Pulmonary artery endothelial cell (primary cell): ENCODE measurements at regions not wholly inside any gene's neighbourhood (a gene's known extent, or its start where the extent isn't known, plus 50 kb on each side); places are given as distances from the start of the nearest gene placed in this dataset.
"Not testable (repeated sequence)": the region's sequence is repeated elsewhere in the genome, so short reads cannot be mapped to it uniquely, and the experiment has no call there.

Experiments used
- DNase-seq: peaks from one replicate; pipeline ENCODE4 v3.0.0-alpha.2; 2011; ENCODE audit warnings: low read depth, low spot score

- no peak for DNase-seq
These were observed 260.1 kb upstream of the NFIA start for GRCh38 chr1:60822252-60822651.

- no peak for DNase-seq
These were observed 261.2 kb upstream of the NFIA start for GRCh38 chr1:60821156-60821555.

GRCh38 chr1:60818969-60819701 is 263.2 kb upstream of the NFIA start:
- no peak for DNase-seq

- DNase-seq, result no peak
These were observed 269.3 kb upstream of the NFIA start for GRCh38 chr1:60813071-60813470.

GRCh38 chr1:60809204-60809980 is 273.0 kb upstream of the NFIA start:
- no peak for DNase-seq

GRCh38 chr1:60808676-60809075 is 273.7 kb upstream of the NFIA start:
- DNase-seq, result no peak

GRCh38 chr1:60802884-60803283 is 279.5 kb upstream of the NFIA start:
- no peak for DNase-seq

GRCh38 chr1:60797351-60797750 is 285.0 kb upstream of the NFIA start:
- DNase-seq, result no peak

- DNase-seq, result no peak
These were observed 291.1 kb upstream of the NFIA start for GRCh38 chr1:60791226-60791625.

- not testable (repeated sequence) for DNase-seq
These were observed 309.3 kb upstream of the NFIA start for GRCh38 chr1:60773099-60773498.

GRCh38 chr1:60769082-60769481 is 313.3 kb upstream of the NFIA start:
- DNase-seq, result no peak

- no peak for DNase-seq
These were observed 317.2 kb upstream of the NFIA start for GRCh38 chr1:60765204-60765603.

GRCh38 chr1:60764489-60764888 is 317.9 kb upstream of the NFIA start:
- no peak for DNase-seq

GRCh38 chr1:60763741-60764140 is 318.6 kb upstream of the NFIA start:
- DNase-seq, result no peak

GRCh38 chr1:60762911-60763310 is 319.4 kb upstream of the NFIA start:
- no peak for DNase-seq

GRCh38 chr1:60762176-60762575 is 320.2 kb upstream of the NFIA start:
- DNase-seq, result peak; percentile 15

GRCh38 chr1:60759291-60759690 is 323.1 kb upstream of the NFIA start:
- no peak for DNase-seq

- DNase-seq, result no peak
These were observed 324.9 kb upstream of the NFIA start for GRCh38 chr1:60757485-60757884.

GRCh38 chr1:60753036-60753900 is 329.1 kb upstream of the NFIA start:
- no peak for DNase-seq

- DNase-seq, result no peak
These were observed 331.1 kb upstream of the NFIA start for GRCh38 chr1:60751306-60751705.

GRCh38 chr1:60747353-60747752 is 335.0 kb upstream of the NFIA start:
- DNase-seq, result no peak

- no peak for DNase-seq
These were observed 336.0 kb upstream of the NFIA start for GRCh38 chr1:60746278-60746791.
